HepG2 (cell line): ENCODE measurements at regions not wholly inside any gene's neighbourhood (a gene's known extent, or its start where the extent isn't known, plus 50 kb on each side); places are given as distances from the start of the nearest gene placed in this dataset.

Experiments
- ATAC-seq: fragments of 200-7000 bp; cut with Tn5 transposase; 3 replicates; pipeline ENCODE4 v1.9.1; 2020; ENCODE audit warnings: mild to moderate bottlenecking, moderate library complexity
- BruUV-seq: library from RNA; stranded (reverse); fragments of 400-500 nt; replicated peaks from 2 replicates; lab custom pipeline; 2021; lab: Mats Ljungman, UMichigan
- CTCF ChIA-PET: fragments of 300-600 bp; formaldehyde crosslinking; extraction: SDS; loops from one replicate; lab custom pipeline; 2021; ENCODE audit warnings: low total read pairs, inconsistent platforms, low intra/inter-chr PET ratio; lab: Yijun Ruan, JAX
- POLR2A ChIA-PET: fragments of 350-600 bp; sonication (Branson Sonifier 250); formaldehyde crosslinking; loops from one replicate; lab custom pipeline; 2020; ENCODE audit warnings: antibody characterized with exemption, inconsistent platforms; lab: Yijun Ruan, JAX
- DNase-seq: peaks from one replicate; pipeline ENCODE4 v3.0.0-alpha.2; 2015; ENCODE audit warnings: low spot score
- FAIRE-seq: peaks from 3 replicates; lab custom pipeline; 2011; peaks lifted over from hg19 to GRCh38; lab: Jason Lieb, UNC
- H2AFZ ChIP-seq: one replicate; pipeline ENCODE4 v1.6.1; 2011; ENCODE audit warnings: low read length, inconsistent platforms
- H3K27ac ChIP-seq: fragments of 300-600 bp; 3 replicates; pipeline ENCODE4 v1.8.0; 2011; ENCODE audit warnings: mixed run types, mild to moderate bottlenecking, mixed read lengths, low read length, inconsistent platforms; ENCODE audit not compliant: insufficient read depth; ENCODE audit errors: extremely low read length
- H3K27me3 ChIP-seq, 2 experiments: fragments of 200-600 bp in 1 of 2; 2 replicates in 1 of 2; 3 replicates in 1 of 2; pipeline versions ENCODE4 v1.6.0 to v1.8.0; 2011; ENCODE audit warnings: low read length in 2 of 2, mild to moderate bottlenecking in 2 of 2, moderate library complexity in 2 of 2, inconsistent platforms in 1 of 2; ENCODE audit not compliant: insufficient read depth in 2 of 2, control insufficient read depth in 1 of 2
- H3K36me3 ChIP-seq, 2 experiments: fragments of 200-600 bp in 1 of 2; replicated peaks in 1 of 2; 2 replicates in 1 of 2; 3 replicates in 1 of 2; pipeline versions ENCODE4 v1.5.1 to v1.8.0; 2011; ENCODE audit warnings: low read length in 2 of 2, inconsistent platforms in 1 of 2; ENCODE audit not compliant: insufficient read depth in 2 of 2, control insufficient read depth in 1 of 2
- H3K4me1 ChIP-seq: 2 replicates; pipeline ENCODE4 v1.5.1; 2012; ENCODE audit warnings: low read length, inconsistent platforms; ENCODE audit not compliant: insufficient read depth
- H3K4me2 ChIP-seq: 2 replicates; pipeline ENCODE4 v1.6.0; 2011; ENCODE audit warnings: low read depth, low read length, inconsistent platforms
- H3K4me3 ChIP-seq, 3 experiments: fragments of 200-600 bp in 1 of 3; sonication (generic), shearing (Covaris generic) in 1 of 3; replicated peaks in 1 of 3; 2 replicates each; pipeline ENCODE4 v1.5.1; 2011 to 2016; ENCODE audit warnings: low read length in 3 of 3, inconsistent platforms in 2 of 3, low read depth in 2 of 3, mild to moderate bottlenecking in 2 of 3, control low read depth in 1 of 3, mixed read lengths in 1 of 3; ENCODE audit not compliant: insufficient read depth in 1 of 3
- H3K79me2 ChIP-seq: one replicate; pipeline ENCODE4 v1.6.1; 2011; ENCODE audit warnings: low read length, inconsistent platforms; ENCODE audit not compliant: insufficient read depth
- H3K9ac ChIP-seq: 2 replicates; pipeline ENCODE4 v1.6.0; 2011; ENCODE audit warnings: mild to moderate bottlenecking, low read depth, low read length, inconsistent platforms; ENCODE audit not compliant: insufficient read depth
- H3K9me3 ChIP-seq: 2 replicates; pipeline ENCODE4 v1.5.1; 2012; ENCODE audit warnings: mild to moderate bottlenecking, low read length
- H4K20me1 ChIP-seq: 2 replicates; pipeline ENCODE4 v1.6.0; 2011; ENCODE audit warnings: inconsistent platforms, mild to moderate bottlenecking, low read length, moderate library complexity; ENCODE audit not compliant: insufficient read depth
- JARID2 ChIP-seq: sonication (generic); formaldehyde crosslinking; IDR thresholded peaks from 2 replicates; pipeline ENCODE4 v1.8.1; 2023; ENCODE audit warnings: missing genetic modification reagents, inconsistent platforms; ENCODE audit not compliant: insufficient replicate concordance
- KLF16 ChIP-seq, 2 experiments: sonication (generic) in 1 of 2; formaldehyde crosslinking in 1 of 2; IDR thresholded peaks; 2 replicates each; pipeline versions ENCODE4 v1.6.1 to v1.8.0; 2016 to 2023; ENCODE audit warnings: missing genetic modification reagents in 2 of 2, missing compliant biosample characterization in 1 of 2
- MIXL1 ChIP-seq: IDR thresholded peaks from 2 replicates; pipeline ENCODE4 v1.6.1; 2016
- PHF20 ChIP-seq: sonication (generic); formaldehyde crosslinking; IDR thresholded peaks from 2 replicates; pipeline ENCODE4 v1.5.0; 2020; ENCODE audit warnings: mild to moderate bottlenecking, missing genetic modification reagents
- RNF2 ChIP-seq: fragments of 450-650 bp; conservative IDR thresholded peaks from 2 replicates; pipeline ENCODE4 v1.6.1; 2016; ENCODE audit warnings: low read depth
- SMAD3 ChIP-seq: sonication (generic); formaldehyde crosslinking; IDR thresholded peaks from 2 replicates; pipeline ENCODE4 v1.4.0; 2020; ENCODE audit warnings: missing genetic modification reagents
- ZFP36L2 ChIP-seq: sonication (generic); formaldehyde crosslinking; IDR thresholded peaks from 2 replicates; pipeline ENCODE4 v1.4.0; 2020; ENCODE audit warnings: missing genetic modification reagents
- ZFYVE20 ChIP-seq: sonication (generic); formaldehyde crosslinking; IDR thresholded peaks from 2 replicates; pipeline ENCODE4 v1.8.0; 2023; ENCODE audit warnings: low read depth, mild to moderate bottlenecking, moderate library complexity, missing genetic modification reagents, borderline replicate concordance
- ZNF563 ChIP-seq: sonication (generic); formaldehyde crosslinking; IDR thresholded peaks from 2 replicates; pipeline ENCODE4 v1.8.0; 2022; ENCODE audit warnings: mild to moderate bottlenecking, moderate library complexity, missing genetic modification reagents
- ZNF747 ChIP-seq: sonication (generic); formaldehyde crosslinking; IDR thresholded peaks from 2 replicates; pipeline ENCODE4 v1.8.1; 2023; ENCODE audit warnings: missing genetic modification reagents, mild to moderate bottlenecking, borderline replicate concordance
- ZNF780A ChIP-seq: sonication (generic); formaldehyde crosslinking; IDR thresholded peaks from 2 replicates; pipeline ENCODE4 v1.8.0; 2022; ENCODE audit warnings: mild to moderate bottlenecking, missing genetic modification reagents, moderate library complexity
- WGBS: methylation state at CpG from one replicate; pipeline ENCODE4 v1.1.6; 2017; ENCODE audit warnings: low lambda C conversion rate; 5-methylcytosine and 5-hydroxymethylcytosine counted together
- in situ Hi-C: cut with HindIII; loops from 2 replicates; pipeline ENCODE4 v1.10.0; 2017; ENCODE audit warnings: low pct_unique_long_range_greater_than_20kb; ENCODE audit not compliant: extremely low pct_ligation_motif_present
- intact Hi-C: fragments of 100-400 bp; cut with micrococcal nuclease; formaldehyde crosslinking; loops from one replicate; pipeline ENCODE4 v1.10.0; 2022; ENCODE audit not compliant: unreplicated experiment
- TF ChIP-seq, protein P1 (sequence below): IDR thresholded peaks from 2 replicates; pipeline ENCODE4 v1.6.1; 2016; ENCODE audit warnings: mild to moderate bottlenecking
- TF ChIP-seq, protein P2 (sequence below): sonication (generic); formaldehyde crosslinking; IDR thresholded peaks from 2 replicates; pipeline ENCODE4 v1.4.0; 2020; ENCODE audit warnings: missing genetic modification reagents

DNA sequence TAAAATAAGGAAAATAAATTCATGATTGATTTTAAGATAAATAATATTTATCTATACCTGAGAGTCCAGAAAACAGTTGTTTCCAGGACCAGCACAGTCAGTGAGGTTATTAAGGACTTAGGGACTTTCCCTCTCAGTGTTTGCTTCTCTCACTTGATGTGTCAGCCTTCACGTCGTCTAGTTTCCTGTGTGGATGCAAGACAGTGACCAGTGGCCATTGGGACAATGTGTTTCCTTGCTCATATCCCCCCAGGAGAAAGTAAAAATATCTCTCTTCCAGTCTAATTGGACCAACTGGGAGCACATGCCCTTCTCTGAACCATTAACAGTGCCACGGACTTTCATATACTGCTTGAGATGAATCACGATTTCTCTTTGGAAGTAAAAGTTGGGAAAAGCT lies 157.8 kb upstream of the CTNNB1 start:
- Histone ChIP-seq H3K4me2 (no peak overlapping the region), H3K79me2 (no peaks in the 10 kb centered on the region), H3K9ac (no peak overlapping the region), H3K9me3 (no peaks in the 10 kb centered on the region), H4K20me1 (no peaks in the 10 kb centered on the region), H3K27ac (no peak overlapping the region), H2AFZ (no peak overlapping the region), H3K4me3 (no peak overlapping the region), H3K27me3 (0 out of 5 replicates have a peak, but pooled peaks cover 1 to 4% of the 10 kb centered on the region in 2 experiments), H3K36me3 (no peaks in the 10 kb centered on the region), H3K4me1 (peaks cover 14% of the 10 kb centered on the region)
- DNase-seq (no peak), FAIRE-seq (no peak), ATAC-seq (no peak)
- 39% methylated on average over 4 of the region's 4 CpGs for WGBS
- no TSS peak for BruUV-seq
- ChIA-PET POLR2A (no interaction called here), CTCF (no interaction called here)
- intact Hi-C loops (no loop called here), in situ Hi-C loops (no loop called here)
- TF ChIP-seq, protein P1, sequence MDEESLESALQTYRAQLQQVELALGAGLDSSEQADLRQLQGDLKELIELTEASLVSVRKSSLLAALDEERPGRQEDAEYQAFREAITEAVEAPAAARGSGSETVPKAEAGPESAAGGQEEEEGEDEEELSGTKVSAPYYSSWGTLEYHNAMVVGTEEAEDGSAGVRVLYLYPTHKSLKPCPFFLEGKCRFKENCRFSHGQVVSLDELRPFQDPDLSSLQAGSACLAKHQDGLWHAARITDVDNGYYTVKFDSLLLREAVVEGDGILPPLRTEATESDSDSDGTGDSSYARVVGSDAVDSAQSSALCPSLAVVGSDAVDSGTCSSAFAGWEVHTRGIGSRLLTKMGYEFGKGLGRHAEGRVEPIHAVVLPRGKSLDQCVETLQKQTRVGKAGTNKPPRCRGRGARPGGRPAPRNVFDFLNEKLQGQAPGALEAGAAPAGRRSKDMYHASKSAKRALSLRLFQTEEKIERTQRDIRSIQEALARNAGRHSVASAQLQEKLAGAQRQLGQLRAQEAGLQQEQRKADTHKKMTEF (CRISPR knock-in tag), result no peak
- TF ChIP-seq MIXL1 (CRISPR knock-in tag), result no peak
- TF ChIP-seq ZFYVE20 (CRISPR knock-in tag), result no peak
- no peak for TF ChIP-seq SMAD3 (CRISPR knock-in tag)
- TF ChIP-seq, protein P2, sequence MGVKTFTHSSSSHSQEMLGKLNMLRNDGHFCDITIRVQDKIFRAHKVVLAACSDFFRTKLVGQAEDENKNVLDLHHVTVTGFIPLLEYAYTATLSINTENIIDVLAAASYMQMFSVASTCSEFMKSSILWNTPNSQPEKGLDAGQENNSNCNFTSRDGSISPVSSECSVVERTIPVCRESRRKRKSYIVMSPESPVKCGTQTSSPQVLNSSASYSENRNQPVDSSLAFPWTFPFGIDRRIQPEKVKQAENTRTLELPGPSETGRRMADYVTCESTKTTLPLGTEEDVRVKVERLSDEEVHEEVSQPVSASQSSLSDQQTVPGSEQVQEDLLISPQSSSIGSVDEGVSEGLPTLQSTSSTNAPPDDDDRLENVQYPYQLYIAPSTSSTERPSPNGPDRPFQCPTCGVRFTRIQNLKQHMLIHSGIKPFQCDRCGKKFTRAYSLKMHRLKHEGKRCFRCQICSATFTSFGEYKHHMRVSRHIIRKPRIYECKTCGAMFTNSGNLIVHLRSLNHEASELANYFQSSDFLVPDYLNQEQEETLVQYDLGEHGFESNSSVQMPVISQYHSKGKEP (CRISPR knock-in tag), result no peak
- no peak for TF ChIP-seq ZNF747 (CRISPR knock-in tag)
- no peak for TF ChIP-seq JARID2 (CRISPR knock-in tag)
- TF ChIP-seq ZNF563 (CRISPR knock-in tag), result no peak
- no peak for TF ChIP-seq KLF16 (CRISPR knock-in tag; IDR thresholded peaks at IDR 0.05)
- TF ChIP-seq ZNF780A (CRISPR knock-in tag), result no peak
- no peak for TF ChIP-seq ZFP36L2 (CRISPR knock-in tag)
- TF ChIP-seq PHF20 (CRISPR knock-in tag), result no peak
- no peak for TF ChIP-seq RNF2
